ENCODE measurements at regions not wholly inside any gene's neighbourhood (a gene's known extent, or its start where the extent isn't known, plus 50 kb on each side); places are given as distances from the start of the nearest gene placed in this dataset.
"Not testable (repeated sequence)": the region's sequence is repeated elsewhere in the genome, so short reads cannot be mapped to it uniquely, and the experiment has no call there.

GRCh38 chr7:149682038-149682437 lies 91.3 kb downstream of the ZNF467 start:
- no peak for DNase-seq

GRCh38 chr7:149681274-149681673 lies 92.1 kb downstream of the ZNF467 start:
- DNase-seq = no peak

DNA sequence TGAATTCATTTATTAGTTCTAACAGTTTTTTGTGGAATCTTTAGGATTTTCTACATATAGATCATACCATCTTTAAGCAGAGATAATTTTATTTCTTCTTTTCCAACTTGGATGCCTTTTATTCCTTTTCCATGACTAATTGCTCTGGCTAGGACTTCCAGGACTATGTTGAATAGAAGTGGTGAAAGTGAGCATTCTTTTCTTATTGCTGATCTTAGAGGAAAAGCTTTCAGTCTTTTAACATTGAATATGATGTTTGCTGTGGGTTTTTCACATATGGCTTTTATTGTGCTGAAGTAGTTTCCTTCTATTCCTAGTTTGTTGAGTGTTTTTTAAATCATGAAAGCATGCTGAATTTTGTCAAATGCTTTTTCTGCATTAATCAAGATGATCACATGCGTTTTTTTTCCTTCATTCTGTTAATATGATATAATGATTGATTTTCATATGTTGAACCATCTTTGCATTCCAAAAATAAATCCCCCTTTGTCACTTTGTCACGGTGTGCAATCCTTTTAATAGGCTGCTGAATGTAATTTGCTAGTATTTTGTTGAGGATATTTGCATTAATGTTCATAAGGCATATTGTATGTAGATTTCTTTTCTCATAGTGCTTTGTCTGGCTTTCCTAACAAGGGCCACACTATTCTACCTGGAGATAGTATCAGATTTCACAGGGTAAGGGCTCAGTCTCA lies 92.9 kb downstream of the ZNF467 start:
- DNase-seq = no peak

DNA sequence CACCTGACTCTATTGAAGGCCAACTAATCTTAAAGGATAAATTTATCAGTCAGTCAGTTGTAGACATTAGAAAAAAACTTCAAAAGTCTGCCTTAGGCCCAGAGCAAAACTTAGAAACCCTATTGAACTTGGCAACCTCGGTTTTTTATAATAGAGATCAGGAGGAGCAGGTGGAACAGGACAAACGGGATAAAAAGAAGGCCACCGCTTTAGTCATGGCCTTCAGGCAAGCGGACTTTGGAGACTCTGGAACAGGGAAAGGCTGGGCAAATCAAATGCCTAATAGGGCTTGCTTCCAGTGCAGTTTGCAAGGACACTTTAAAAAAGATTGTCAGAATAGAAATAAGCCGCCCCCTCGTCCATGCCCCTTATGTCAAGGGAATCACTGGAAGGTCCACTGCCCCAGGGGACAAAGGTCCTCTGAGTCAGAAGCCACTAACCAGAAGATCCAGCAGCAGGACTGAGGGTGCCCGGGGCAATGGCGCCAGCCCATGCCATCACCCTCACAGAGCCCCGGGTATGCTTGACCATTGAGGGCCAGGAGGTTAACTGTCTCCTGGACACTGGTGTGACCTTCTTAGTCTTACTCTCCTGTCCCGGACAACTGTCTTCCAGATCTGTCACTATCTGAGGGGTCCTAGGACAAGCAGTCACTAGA lies 98.5 kb downstream of the ZNF467 start:
- not testable (repeated sequence) for DNase-seq

- no peak for DNase-seq
Observed at GRCh38 chr7:149673006-149673405, 100.4 kb downstream of the ZNF467 start.

DNA sequence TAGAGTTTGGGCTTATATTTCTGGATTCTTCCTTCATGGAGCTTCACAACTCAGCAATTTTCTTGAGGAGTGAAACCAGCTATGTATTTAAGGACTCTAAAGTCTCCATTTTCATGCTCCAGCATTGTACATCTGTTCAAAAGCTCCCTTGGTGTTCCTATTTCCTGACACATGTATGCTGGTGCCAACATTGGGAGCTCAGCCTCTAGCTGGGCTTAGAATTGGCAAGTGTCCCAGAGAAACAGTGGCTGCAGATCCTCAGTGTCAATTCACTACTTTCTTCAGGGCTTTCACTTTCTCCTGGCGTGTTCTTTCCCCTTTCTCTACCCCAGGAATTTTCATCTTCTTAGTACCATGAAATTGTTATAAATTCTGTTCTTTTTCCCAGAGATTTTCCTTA lies 103.1 kb downstream of the ZNF467 start:
- no peak for DNase-seq

- no peak for DNase-seq
Observed at GRCh38 chr7:149669121-149669818, 104.1 kb downstream of the ZNF467 start.

GRCh38 chr7:149666360-149666945 lies 106.9 kb downstream of the ZNF467 start:
- DNase-seq = no peak

DNA sequence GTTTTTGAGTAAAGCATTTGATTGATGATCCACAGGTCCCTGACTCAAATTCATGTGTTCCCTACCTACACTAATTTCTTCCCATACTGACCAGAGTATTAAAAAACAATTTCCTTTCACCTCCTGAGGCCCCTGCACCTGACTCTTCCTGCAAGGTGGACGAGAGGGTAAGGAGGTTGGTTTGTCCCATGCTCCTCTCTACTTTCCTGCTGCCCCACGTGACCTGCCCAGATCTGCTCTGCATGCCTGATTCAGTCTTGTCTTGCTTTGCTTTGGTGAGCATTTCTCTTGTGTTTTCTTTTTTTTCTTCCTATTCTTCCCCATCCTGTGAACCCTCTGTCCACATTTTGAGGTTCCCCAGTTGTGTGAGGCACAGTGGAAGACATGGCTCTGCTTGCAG lies 107.8 kb downstream of the ZNF467 start:
- not testable (repeated sequence) for DNase-seq

GRCh38 chr7:149664666-149665065 lies 108.7 kb downstream of the ZNF467 start:
- DNase-seq = no peak

GRCh38 chr7:149664176-149664575 lies 109.2 kb downstream of the ZNF467 start:
- no peak for DNase-seq

DNA sequence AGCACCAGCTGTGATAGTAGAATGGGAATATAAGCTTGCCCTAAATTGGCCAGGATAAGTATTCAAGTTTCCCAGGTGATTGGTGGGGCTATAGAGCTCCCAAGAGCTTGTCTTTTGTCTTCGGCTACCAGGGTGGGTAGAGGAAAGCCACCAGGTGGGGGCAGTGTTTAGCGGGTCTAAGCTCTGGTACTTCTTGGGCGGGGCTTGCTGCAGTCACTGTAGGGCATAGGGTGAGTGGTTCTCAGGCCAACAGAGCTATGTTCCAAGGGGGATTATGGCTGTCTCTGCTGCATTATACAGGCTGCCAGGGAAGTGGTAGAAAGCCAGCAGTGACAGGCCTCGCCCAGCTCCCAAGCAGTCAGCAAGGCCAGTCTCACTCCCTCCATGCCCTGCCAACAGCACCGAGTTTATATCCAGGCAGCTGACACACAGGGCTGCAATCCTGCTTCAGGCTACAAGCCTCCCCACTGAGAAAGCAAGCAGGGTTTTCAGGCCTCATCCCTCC lies 110.7 kb downstream of the ZNF467 start:
- peak; percentile 47 for DNase-seq

DNA sequence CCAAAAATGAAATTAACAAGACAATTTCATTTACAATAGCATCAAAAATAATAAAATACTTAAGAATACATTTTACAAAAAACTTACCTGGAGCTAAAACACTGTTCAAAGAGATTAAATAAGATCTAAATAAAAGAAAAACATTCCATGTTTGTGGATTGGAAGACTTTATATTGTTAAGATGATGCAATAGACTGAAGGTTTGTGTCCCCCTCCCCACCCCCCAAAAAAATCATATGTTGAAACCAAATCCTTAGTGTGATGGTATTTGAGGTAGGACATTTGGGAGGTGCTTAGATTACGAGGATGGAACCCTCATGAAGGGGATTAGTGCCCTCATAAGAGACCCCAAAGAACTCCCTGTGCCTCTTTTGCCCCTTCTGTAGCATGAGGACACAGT lies 117.6 kb downstream of the ZNF467 start:
- DNase-seq = no peak

DNA sequence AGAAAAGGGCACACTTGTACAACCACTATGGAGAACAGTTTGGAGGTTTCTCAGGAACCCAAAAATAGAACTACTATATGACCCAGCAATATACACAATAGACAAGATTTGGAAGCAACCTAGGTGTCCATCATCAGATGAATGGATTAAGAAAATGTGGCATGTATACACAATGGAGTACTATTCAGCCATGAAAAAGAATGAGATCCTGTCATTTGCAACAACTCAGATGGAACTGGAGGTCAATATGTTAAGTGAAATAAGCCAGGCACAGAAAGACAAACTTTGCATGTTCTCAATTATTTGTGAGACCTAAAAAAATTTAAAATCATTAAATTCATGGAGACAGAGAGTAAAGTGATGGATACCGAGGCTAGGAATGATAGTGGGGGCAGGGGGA lies 118.8 kb downstream of the ZNF467 start:
- no peak for DNase-seq

GRCh38 chr7:149650190-149650589 lies 123.2 kb downstream of the ZNF467 start:
- not testable (repeated sequence) for DNase-seq

DNA sequence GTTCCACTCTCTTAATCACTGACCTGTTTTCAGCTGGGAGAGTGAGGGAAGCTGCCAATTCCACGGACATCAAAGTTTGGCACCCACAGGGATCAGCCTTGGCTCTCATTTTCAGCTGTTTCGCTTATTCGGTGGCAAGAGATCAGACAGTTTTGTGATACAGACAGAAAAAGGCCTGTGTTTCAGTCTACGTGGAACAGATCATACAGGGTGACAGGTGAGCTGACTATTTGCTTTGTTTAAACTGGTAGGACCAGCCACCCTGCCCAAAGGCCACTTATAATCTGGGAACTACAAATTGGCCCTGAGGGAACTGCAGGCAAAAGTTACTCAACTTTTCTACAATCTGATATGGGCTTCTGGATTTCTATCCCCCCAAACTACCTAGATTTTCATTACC lies 128.6 kb downstream of the ZNF467 start:
- DNase-seq = no peak

DNA sequence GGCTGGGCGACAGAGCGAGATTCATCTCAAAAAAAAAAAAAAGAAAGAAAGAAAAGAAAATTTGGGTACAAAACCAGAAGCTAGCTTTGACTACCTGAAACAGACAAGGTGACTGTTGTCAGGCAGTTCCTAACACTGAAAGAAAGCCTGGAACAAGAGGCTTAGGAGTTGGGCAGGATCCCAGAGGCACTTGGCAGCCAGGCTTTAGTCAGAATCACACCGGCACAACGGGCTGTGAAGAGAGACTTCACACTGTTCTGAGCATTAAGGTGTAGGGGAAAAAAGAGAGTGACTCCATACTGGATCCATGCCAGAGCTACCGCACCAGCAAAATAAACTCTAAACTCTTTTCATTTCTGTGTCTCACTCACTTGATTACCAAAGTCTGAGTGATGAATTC lies 130.8 kb downstream of the ZNF467 start:
- DNase-seq = no peak

GRCh38 chr7:149638566-149639320 lies 134.6 kb downstream of the ZNF467 start:
- no peak for DNase-seq

- no peak for DNase-seq
Observed at GRCh38 chr7:149637911-149638565, 135.3 kb downstream of the ZNF467 start.

DNA sequence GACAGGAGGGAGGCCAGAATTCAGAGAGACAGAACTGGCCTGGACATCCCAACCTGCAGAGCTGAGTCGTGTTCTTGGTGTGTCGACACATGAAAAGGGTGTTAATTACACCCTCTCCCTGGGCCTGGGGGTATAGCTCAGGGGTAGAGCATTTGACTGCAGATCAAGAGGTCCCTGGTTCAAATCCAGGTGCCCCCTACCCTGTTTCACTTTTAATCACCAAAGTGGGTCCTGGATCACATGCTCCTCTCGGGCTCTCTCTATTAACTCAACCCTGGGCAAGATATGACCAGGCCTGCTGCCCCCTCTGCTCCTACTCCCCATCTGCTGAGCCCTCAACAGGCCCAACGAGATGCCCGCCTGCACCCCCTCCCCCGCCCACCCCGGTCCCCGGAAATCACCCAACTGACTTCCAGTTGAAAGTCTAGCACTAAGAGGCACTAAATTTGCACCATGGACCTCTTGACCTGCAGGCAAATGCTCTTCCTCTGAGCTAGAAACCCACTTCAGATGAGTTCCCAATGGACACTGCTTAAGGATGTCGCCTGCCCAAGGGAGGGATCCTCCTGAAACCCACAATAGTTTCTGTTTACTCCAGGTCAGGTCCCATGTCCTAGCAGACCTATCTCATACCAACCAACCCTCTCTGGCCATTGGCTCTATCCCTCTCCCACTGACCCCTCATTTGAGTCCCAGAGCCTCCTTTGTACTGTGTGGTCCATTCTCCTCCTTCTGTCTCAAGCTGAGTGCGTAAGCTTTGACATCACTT lies 137.6 kb downstream of the ZNF467 start:
- DNase-seq = no peak

Measured in effector CD4-positive, alpha-beta T cell (primary cell).